T47D (cell line): ENCODE measurements at regions not wholly inside any gene's neighbourhood (a gene's known extent, or its start where the extent isn't known, plus 50 kb on each side); places are given as distances from the start of the nearest gene placed in this dataset.
"Not testable (repeated sequence)": the region's sequence is repeated elsewhere in the genome, so short reads cannot be mapped to it uniquely, and the experiment has no call there.

Experiments used
- DNase-seq, 2 experiments: peaks; one replicate each; pipeline versions ENCODE4 v3.0.0 to v3.0.0-alpha.2; 2011 to 2012; ENCODE audit warnings: low read depth in 1 of 2, low spot score in 1 of 2
- JUND ChIP-seq: IDR thresholded peaks from 2 replicates; pipeline ENCODE4 v1.6.1; 2012; ENCODE audit warnings: low read depth
- in situ Hi-C: cut with HindIII; loops from 2 replicates; pipeline ENCODE4 v1.10.0; 2016; ENCODE audit warnings: low sequenced_read_pairs, low pct_unique_long_range_greater_than_20kb

DNA sequence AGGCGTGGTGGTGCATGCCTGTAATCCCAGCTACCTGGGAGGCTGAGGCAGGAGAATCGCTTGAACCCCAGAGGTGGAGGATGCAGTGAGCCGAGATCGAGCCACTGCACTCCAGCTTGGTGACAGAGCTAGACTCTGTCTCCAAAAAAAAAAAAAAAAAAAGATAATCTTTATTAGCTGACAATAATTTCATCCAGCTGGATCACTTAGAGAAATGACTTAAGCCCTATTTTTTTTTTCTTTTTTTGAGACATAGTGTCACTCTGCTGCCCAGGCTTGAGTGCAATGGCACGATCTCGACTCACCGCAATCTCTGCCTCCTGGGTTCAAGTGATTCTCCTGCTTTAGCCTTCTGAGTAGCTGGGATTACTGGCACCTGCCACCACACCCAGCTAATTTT, 51.6 kb upstream of the MAP4K4 start:
- DNase-seq, in situ Hi-C loops: not testable (repeated sequence)

DNA sequence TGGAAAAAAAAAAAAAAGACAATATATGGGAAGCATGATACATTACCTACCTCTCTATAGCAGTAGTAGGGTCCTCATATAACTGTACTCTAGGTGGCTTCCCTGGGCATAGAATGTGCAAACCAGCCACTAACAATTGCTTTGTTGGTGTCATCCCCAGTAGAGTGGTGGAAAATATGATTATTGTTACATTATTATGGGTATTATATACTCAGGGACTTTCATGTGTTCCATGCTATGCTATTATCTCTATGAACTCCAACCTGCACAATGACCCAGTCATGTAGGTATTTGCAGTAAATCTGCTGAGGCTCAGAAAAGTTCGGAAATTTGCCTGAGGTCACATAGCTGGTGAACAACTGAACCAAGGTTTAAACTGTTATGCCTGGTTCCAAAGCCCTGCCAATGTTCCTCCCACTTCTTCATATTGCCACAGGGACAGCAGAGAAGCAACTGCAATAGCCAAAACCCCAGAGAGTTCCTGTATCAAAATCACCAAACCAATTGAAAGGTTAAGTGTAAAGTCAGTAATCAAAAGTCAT, 52.6 kb upstream of the MAP4K4 start:
- no peak for DNase-seq
- TF ChIP-seq JUND, result no peak
- in situ Hi-C loops, result no loop called here

DNA sequence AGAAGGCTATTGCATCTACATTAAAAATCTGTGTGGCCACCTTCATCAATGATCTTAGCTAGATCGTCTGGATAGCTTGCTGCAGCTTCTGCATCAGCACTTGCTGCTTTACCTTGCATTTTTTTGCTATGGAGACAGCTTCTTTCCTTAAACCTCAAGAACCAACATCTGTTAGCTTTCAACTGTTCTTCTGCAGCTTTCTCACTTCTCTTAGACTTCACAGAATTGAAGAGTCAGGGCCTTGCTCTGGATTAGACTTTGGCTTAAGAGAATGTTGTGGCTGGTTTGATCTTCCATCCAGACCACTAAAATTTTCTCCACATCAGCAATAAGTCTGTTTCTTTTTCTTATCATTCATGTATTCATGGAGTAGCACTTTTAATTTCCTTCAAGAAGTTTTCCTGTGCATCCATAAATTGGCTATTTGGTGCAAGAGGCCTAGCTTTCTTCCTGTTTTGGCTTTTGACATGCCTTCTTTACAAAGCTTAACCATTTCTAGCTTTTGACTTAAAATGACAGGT, 54.4 kb upstream of the MAP4K4 start:
- TF ChIP-seq JUND, result no peak
- in situ Hi-C loops, result no loop called here
- no peak for DNase-seq

DNA sequence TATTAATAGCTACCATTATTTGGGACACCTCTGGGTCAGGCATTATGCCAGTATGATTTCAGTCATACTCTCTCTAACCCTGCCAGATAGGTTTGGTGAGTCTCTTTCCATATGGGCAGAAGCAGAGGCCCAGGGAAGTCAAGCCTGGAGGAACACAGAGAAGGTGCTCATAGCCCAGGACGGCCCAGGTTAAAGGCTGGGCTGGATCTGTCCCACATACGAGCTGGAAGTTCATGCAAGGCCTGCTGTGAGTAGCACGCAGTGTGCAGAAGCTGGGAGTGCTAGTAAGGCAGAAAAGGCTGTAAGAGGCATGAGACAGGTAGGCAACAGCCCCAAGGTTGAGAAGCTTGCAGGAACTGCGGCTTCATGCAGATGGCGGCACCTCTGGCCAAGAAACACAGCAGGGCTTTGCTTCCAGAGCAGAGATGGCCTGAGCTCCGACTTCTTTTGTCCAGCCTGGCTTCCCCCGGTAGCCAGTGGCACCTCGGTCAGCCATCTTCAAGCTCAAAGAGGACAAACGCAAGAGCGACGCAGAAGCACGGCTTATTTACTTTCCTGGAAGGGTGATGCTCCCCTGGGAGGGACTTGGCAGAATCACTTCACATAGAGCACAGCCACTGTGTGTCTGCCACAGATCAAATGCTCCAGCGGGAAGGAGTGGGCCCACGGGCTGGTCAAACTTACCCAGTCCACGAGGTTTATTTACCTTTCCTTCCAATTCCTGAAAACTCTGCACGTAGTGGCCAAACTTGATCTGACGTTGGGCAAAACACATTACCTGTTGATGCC, 58.5 kb upstream of the MAP4K4 start:
- DNase-seq, result no peak
- in situ Hi-C loops, result no loop called here
- TF ChIP-seq JUND, result no peak

DNA sequence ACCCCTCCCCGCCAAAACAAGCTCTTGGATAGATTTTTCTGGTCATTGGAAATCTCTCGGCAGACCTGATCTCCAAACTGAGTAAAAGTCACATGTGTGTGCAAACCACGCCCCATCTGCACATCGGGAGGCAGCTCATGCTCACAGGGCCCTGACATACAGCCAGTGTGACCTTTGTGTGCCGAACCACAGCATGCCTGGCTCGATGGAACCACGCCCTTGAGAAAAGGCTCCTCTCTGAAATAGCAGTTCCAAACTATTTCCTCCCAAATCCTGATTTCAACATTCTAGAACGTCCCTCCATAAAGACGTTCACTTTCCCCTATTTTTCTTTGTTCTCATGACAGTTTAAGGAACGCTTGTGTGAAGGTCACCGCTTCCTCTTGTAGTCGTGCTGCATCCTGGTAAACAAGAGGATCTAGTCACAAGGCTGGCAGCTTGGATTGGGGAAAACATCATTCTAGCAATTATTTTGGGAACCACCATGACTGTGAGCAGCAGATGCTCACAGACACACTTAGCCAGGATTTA, 59.3 kb upstream of the MAP4K4 start:
- no peak for DNase-seq
- no peak for TF ChIP-seq JUND
- in situ Hi-C loops, result no loop called here

DNA sequence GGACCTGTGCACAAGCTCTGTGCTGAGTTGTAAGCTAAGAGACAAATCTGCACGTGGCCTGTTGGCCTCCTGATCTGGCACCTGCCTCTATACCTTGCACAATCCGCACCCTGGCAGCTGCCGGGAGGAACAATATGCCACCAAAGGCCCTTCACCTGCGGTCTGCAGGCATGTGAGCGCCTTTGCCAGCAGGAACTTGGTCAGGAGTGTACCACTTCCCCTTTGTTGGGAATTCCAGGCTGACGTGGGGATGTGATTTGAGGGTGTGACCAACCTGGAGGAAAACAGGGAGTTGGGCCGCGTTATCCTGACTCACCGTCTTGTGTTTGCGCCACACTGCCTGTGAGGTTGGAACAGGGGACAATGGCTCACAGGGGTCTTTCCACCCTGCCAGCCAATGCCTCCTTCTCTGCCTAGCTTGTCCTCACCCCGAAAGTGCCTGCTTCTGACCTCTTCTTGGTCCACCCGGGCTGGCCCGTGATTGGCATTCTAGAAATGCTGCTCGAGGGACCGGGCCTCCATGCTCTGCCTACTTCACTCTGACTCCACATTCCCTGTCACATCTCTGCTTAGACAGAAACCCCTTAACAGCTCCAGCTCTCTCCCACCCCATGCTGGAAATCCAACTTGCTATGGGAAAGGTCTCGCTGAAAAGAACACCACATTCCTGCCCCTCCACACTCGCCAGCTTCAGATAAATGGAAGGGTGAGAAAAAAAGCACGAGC, 67.1 kb upstream of the MAP4K4 start:
- in situ Hi-C loops, result no loop called here
- no peak for TF ChIP-seq JUND
- no peak for DNase-seq

DNA sequence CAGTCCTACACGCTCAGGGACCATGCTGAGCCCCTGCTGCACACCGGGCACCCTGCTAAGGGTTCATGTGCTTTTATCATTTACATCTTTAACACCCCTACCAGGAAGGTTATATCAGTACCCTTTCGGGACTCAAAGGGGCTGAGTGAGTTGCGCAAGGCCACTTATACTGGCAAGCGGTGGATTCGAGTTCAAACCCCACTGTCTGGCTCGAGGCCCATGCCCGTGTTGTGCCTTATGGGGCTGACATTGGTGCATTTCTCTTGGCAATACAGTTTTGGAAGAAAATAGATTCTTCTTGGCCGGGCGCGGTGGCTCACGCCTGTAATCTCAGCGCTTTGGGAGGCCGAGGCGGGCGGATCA, 69.5 kb upstream of the MAP4K4 start:
- no peak for TF ChIP-seq JUND
- in situ Hi-C loops, result no loop called here
- no peak for DNase-seq

DNA sequence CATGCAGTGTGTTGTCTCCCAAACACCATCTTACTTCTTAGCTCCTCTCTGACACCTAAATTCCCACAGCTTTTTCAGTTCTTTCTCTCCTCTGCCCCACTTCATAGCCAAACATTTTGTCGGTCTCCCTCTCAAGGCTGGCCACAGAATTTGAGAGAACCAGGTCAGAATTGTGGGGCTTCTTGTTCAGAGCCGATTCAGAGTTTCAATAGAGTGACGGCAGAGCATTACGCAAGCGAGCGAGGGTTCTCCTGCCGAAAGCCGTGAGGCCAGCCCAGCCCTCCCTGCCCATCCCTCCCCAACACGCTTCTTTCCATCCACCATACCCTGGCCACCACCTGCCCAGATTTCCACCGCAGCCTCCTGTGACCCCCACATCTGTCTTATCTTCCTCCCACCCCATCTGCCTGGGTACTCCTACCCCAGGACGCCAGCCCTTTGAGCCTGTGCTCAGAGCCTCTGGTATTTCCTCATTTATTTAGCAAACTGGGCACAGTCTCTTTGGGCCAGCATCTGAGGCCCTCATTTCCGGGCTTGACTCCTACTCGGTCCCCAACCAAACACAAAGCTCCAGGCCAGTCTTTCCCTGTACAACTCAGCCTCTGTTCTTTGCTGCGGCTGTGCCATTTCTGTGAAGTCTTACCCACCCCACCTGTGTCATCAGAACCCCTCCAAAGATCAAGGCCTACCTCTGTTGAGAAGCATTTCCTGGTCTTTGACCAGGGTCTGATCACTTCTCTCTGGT, 70.0 kb upstream of the MAP4K4 start:
- in situ Hi-C loops, result no loop called here
- no peak for TF ChIP-seq JUND
- no peak for DNase-seq

DNA sequence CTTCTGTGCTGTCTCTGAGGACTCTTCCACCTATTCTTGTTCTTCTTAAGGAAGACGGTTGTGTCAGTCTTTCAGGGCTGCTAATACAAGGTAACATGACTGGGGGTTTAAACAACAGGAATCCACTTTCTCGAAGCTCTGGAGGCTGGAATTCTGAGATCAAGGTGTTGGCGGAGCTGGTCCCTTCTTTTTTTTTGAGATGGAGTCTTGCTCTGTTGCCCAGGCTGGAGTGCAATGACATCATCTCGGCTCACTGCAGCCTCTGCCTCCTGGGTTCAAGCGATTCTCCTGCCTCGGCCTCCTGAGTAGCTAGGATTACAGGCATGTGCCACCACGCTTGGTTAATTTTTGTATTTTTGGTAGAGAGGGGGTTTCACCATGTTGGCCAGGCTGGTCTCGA, 71.7 kb upstream of the MAP4K4 start:
- in situ Hi-C loops, DNase-seq: not testable (repeated sequence)

DNA sequence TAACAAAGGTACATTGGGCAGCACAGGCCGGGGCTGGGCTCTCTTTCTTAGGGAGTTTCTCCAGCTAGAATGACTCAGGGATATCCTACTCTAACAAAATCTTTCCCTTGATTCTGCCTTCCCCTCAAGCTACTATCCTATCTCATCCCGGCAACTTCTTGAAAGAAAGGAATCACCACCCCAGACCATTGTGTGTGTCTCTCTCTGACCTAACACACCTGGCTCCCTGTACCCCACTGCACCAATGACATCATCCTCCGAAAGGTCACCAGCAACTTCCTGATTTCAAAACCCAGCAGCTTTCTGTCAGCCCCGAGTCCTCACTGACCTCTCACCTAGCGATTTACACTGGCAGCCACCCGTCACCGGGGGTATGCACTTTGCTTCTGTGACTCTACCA, 72.1 kb upstream of the MAP4K4 start:
- in situ Hi-C loops, result no loop called here
- TF ChIP-seq JUND, result no peak
- DNase-seq, result no peak

DNA sequence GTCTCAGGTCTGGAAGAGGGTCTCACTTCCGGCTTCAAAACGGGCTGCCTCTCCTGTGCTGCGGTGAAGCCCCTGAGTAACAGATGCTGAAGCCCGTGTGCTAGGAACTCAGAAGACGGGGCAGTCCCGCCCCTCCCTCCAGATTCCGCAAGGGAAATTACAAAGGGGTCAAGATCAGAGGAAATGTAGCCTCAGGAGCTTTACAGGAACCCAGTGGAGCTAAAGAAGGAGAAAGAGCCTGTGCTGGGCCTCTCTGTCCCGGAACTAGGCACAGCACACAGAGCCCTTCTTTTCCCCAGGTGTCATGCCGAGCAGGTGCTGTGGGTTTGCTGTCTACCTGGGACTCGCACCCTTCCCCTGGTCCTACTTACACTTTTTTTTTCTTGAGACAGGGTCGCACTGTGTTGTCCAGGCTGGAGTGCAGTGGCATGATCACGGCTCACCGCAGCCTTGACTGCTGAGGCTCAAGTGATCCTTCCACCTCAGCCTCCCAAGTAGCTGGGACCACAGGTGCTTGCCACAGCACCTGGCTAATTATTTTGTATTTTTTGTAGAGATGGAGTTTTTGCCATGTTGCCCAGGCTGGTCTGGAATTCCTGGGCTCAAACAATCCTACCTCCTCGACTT, 72.7 kb upstream of the MAP4K4 start:
- DNase-seq, result no peak
- TF ChIP-seq JUND, result no peak
- in situ Hi-C loops, result no loop called here

DNA sequence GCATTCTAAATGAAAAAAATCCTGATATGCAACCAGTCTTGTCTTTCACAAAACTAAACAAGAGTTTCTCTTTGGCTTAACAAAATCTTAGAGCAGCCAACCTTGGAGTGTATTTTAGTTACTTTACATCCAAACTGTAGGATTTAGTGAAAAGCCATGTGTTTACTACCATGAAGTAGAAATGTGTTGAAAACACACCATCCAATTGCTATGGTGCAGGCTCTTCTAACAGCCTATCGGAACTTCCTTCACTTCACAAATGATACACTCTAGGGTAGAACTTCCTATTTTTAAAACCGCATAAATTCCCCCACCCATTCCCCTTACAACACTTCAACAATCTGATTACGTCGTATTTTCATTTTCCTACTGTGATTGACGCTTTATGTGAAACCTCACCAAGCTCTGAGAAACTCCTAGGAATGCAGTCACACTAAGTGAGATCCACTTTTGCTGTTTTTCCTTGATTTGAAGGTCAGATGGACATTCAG, 74.4 kb upstream of the MAP4K4 start:
- DNase-seq, result no peak
- TF ChIP-seq JUND, result no peak
- in situ Hi-C loops, result no loop called here
